Stomach (tissue), 8 donors: ENCODE measurements at regions not wholly inside any gene's neighbourhood (a gene's known extent, or its start where the extent isn't known, plus 50 kb on each side); places are given as distances from the start of the nearest gene placed in this dataset.

Experiments used
- DNase-seq, 2 donors: peaks; one replicate each; pipeline versions ENCODE4 v3.0.0 to v3.0.0-alpha.2; 2013 to 2019
- H3K27ac ChIP-seq, 5 donors: fragments of 200-600 bp in 4 of 5; sonication (generic) in 4 of 5; one replicate each; pipeline ENCODE4 v1.5.1; 2013 to 2019; ENCODE audit warnings: mild to moderate bottlenecking in 1 of 5, moderate library complexity in 1 of 5
- H3K27me3 ChIP-seq, 3 donors: fragments of 200-600 bp; sonication (generic); one replicate each; pipeline ENCODE4 v1.5.1; 2017 to 2019; ENCODE audit warnings: mixed run types in 1 of 3
- H3K36me3 ChIP-seq, 4 donors: fragments of 200-600 bp; sonication (generic); 1 replicate in 3 of 4; 2 replicates in 1 of 4; pipeline ENCODE4 v1.5.1; 2016 to 2019
- H3K4me1 ChIP-seq, 4 donors: fragments of 200-600 bp; sonication (generic); one replicate each; pipeline ENCODE4 v1.5.1; 2016 to 2019
- H3K4me3 ChIP-seq, 4 donors: fragments of 200-600 bp; sonication (generic) in 3 of 4; one replicate each; pipeline ENCODE4 v1.5.1; 2016 to 2019; ENCODE audit warnings: mild to moderate bottlenecking in 1 of 4
- H3K9me3 ChIP-seq, 4 donors: fragments of 200-600 bp; sonication (generic); one replicate each; pipeline ENCODE4 v1.5.1; 2016 to 2019
- CTCF ChIP-seq, 7 experiments: fragments of 450-650 bp in 4 of 7; fragments of 200-600 bp in 3 of 7; sonication (generic) in 3 of 7; IDR thresholded peaks; one replicate each; pipeline ENCODE4 v1.5.1; 2016 to 2019; ENCODE audit warnings: antibody characterized with exemption in 7 of 7, control low read depth in 2 of 7, mild to moderate bottlenecking in 1 of 7
- EP300 ChIP-seq: sonication (generic); formaldehyde crosslinking; IDR thresholded peaks from one replicate; pipeline ENCODE4 v1.6.1; 2017; ENCODE audit warnings: antibody characterized with exemption
- POLR2A ChIP-seq, 4 donors: fragments of 450-650 bp; IDR thresholded peaks; one replicate each; pipeline ENCODE4 v1.6.1; 2016; ENCODE audit warnings: antibody characterized with exemption in 4 of 4, control low read depth in 2 of 4, mild to moderate bottlenecking in 1 of 4, moderate library complexity in 1 of 4
- POLR2AphosphoS5 ChIP-seq, 3 donors: sonication (generic); formaldehyde crosslinking; IDR thresholded peaks; one replicate each; pipeline ENCODE4 v1.6.1; 2016; ENCODE audit warnings: antibody characterized with exemption in 3 of 3
- WGBS, 5 donors: extraction: QIAGEN DNeasy Blood & Tissue Kit in 3 of 5; methylation state at CpG; one replicate each; pipeline versions ENCODE4 v1.1.5 to v1.1.7; 2013 to 2018; 5-methylcytosine and 5-hydroxymethylcytosine counted together
- intact Hi-C: fragments of 100-400 bp; cut with DNase I; formaldehyde crosslinking; loops from one replicate; pipeline ENCODE4 v1.15.1; 2023; ENCODE audit warnings: low total_unique reads
- donor health status: healthy with polysubstance abuse.
- donor health status: Bipolar disorder and iron deficiency.
- donor health status: healthy.

GRCh38 chr12:69064734-69065443 lies 131.9 kb upstream of the CPM start:
- H3K9me3 ChIP-seq: no peaks in the 10 kb centered on the region
- H3K27ac ChIP-seq: no peak overlapping the region
- H3K27me3 ChIP-seq: no peaks in the 10 kb centered on the region
- H3K4me3 ChIP-seq: no peak overlapping the region
- 78 to 90% (median 86%) methylated on average over 4 of the region's 4 CpGs for WGBS, 5 donors
- DNase-seq: no peak
- peaks cover 0 to 40% (median 2%) of the 10 kb centered on the region in 4 donors for H3K4me1 ChIP-seq
- intact Hi-C loops: no loop called here
- no peaks in the 10 kb centered on the region for H3K36me3 ChIP-seq
- no peak for TF ChIP-seq EP300
- TF ChIP-seq POLR2A (IDR thresholded peaks at IDR 0.05): no peak
- no peak for TF ChIP-seq POLR2AphosphoS5 (IDR thresholded peaks at IDR 0.05)
- no peak for TF ChIP-seq CTCF (IDR thresholded peaks at IDR 0.05)

- Histone ChIP-seq H3K4me3 (no peak overlapping the region), H3K4me1 (peaks cover 0 to 48% (median 4%) of the 10 kb centered on the region in 4 donors), H3K27me3 (no peaks in the 10 kb centered on the region), H3K9me3 (no peaks in the 10 kb centered on the region), H3K36me3 (no peaks in the 10 kb centered on the region), H3K27ac (no peak overlapping the region)
- intact Hi-C loops: no loop called here
- DNase-seq: no peak
- no peak for TF ChIP-seq POLR2A (IDR thresholded peaks at IDR 0.05)
- TF ChIP-seq POLR2AphosphoS5 (IDR thresholded peaks at IDR 0.05): no peak
- TF ChIP-seq CTCF (IDR thresholded peaks at IDR 0.05): no peak
- TF ChIP-seq EP300: no peak
- 44 to 72% (median 67%) methylated on average over 5 of the region's 5 CpGs for WGBS, 5 donors
Observed at GRCh38 chr12:69065775-69066174, 132.8 kb upstream of the CPM start.

GRCh38 chr12:69066492-69067373 lies 133.8 kb upstream of the CPM start:
- intact Hi-C loops: no loop called here
- H3K27me3 ChIP-seq: no peaks in the 10 kb centered on the region
- TF ChIP-seq CTCF (IDR thresholded peaks at IDR 0.05): no peak
- no peak for TF ChIP-seq POLR2A (IDR thresholded peaks at IDR 0.05)
- no peak for TF ChIP-seq EP300
- no peak for TF ChIP-seq POLR2AphosphoS5 (IDR thresholded peaks at IDR 0.05)
- H3K4me3 ChIP-seq: no peak overlapping the region
- 91 to 93% (median 92%) methylated on average over 6 of the region's 6 CpGs for WGBS, 5 donors
- no peaks in the 10 kb centered on the region for H3K9me3 ChIP-seq
- H3K36me3 ChIP-seq: no peaks in the 10 kb centered on the region
- no peak for DNase-seq
- H3K4me1 ChIP-seq: peaks cover 0 to 47% (median 4%) of the 10 kb centered on the region in 4 donors
- no peak overlapping the region for H3K27ac ChIP-seq

- no peak overlapping the region for H3K4me3 ChIP-seq
- 88 to 97% (median 92%) methylated on average over 6 of the region's 6 CpGs for WGBS, 5 donors
- peaks cover 0 to 45% (median 2%) of the 10 kb centered on the region in 4 donors for H3K4me1 ChIP-seq
- no peak for DNase-seq
- H3K36me3 ChIP-seq: no peaks in the 10 kb centered on the region
- no peaks in the 10 kb centered on the region for H3K9me3 ChIP-seq
- intact Hi-C loops: no loop called here
- no peak for TF ChIP-seq POLR2A (IDR thresholded peaks at IDR 0.05)
- no peak for TF ChIP-seq EP300
- no peak for TF ChIP-seq POLR2AphosphoS5 (IDR thresholded peaks at IDR 0.05)
- no peak for TF ChIP-seq CTCF (IDR thresholded peaks at IDR 0.05)
- H3K27me3 ChIP-seq: no peaks in the 10 kb centered on the region
- H3K27ac ChIP-seq: peak overlapping the region in 1 of 5 donors; percentile 7
Observed at GRCh38 chr12:69067713-69068112, 134.7 kb upstream of the CPM start.
